Endodermal cell (in vitro differentiated cells): ENCODE measurements at regions not wholly inside any gene's neighbourhood (a gene's known extent, or its start where the extent isn't known, plus 50 kb on each side); places are given as distances from the start of the nearest gene placed in this dataset.

Experiments
- DNase-seq: peaks from one replicate; pipeline ENCODE4 v3.0.0-alpha.2; 2017
- H3K27ac ChIP-seq: 2 replicates; pipeline ENCODE4 v1.5.1; 2013; ENCODE audit warnings: mild to moderate bottlenecking, low read depth, low read length, moderate library complexity
- H3K27me3 ChIP-seq: 2 replicates; pipeline ENCODE4 v1.6.1; 2013; ENCODE audit warnings: mild to moderate bottlenecking, low read length, moderate library complexity; ENCODE audit not compliant: insufficient read depth, control insufficient read depth, poor library complexity, severe bottlenecking
- H3K36me3 ChIP-seq: 2 replicates; pipeline ENCODE4 v1.7.0; 2013; ENCODE audit warnings: mild to moderate bottlenecking, low read length, moderate library complexity; ENCODE audit not compliant: control insufficient read depth, insufficient read depth
- H3K4me1 ChIP-seq: one replicate; pipeline ENCODE4 v1.7.0; 2013; ENCODE audit warnings: low read length; ENCODE audit not compliant: control insufficient read depth, insufficient read depth
- H3K4me3 ChIP-seq: 2 replicates; pipeline ENCODE4 v1.5.1; 2013; ENCODE audit warnings: mild to moderate bottlenecking, low read length, moderate library complexity
- H3K9ac ChIP-seq: 2 replicates; pipeline ENCODE4 v1.6.1; 2013; ENCODE audit warnings: mild to moderate bottlenecking, low read length, moderate library complexity; ENCODE audit not compliant: poor library complexity, severe bottlenecking; ENCODE audit errors: extremely low read depth
- H3K9me3 ChIP-seq: 2 replicates; pipeline ENCODE4 v1.6.1; 2013; ENCODE audit warnings: mild to moderate bottlenecking, low read length, moderate library complexity; ENCODE audit not compliant: control insufficient read depth
- H3K27ac Mint-ChIP-seq: 2 replicates; pipeline ENCODE4 v1.8.0; 2020; ENCODE audit warnings: mixed read lengths
- H3K27me3 Mint-ChIP-seq: 2 replicates; pipeline ENCODE4 v1.8.0; 2021; ENCODE audit warnings: mild to moderate bottlenecking, mixed read lengths; ENCODE audit not compliant: insufficient read depth
- H3K36me3 Mint-ChIP-seq: 2 replicates; pipeline ENCODE4 v1.8.0; 2020; ENCODE audit warnings: low read depth, mixed read lengths
- H3K4me1 Mint-ChIP-seq: 2 replicates; pipeline ENCODE4 v1.8.0; 2020; ENCODE audit warnings: mixed read lengths
- H3K4me3 Mint-ChIP-seq: 2 replicates; pipeline ENCODE4 v1.8.0; 2020; ENCODE audit warnings: mild to moderate bottlenecking, moderate library complexity, mixed read lengths
- H3K9me3 Mint-ChIP-seq: 2 replicates; pipeline ENCODE4 v1.8.0; 2020; ENCODE audit warnings: mild to moderate bottlenecking, mixed read lengths
- WGBS, 2 experiments: methylation state at CpG; one replicate each; pipeline versions ENCODE4 v1.1.5 to v1.1.7; 2013; ENCODE audit warnings: missing lambda C conversion rate in 2 of 2, mixed read lengths in 1 of 2; ENCODE audit not compliant: insufficient coverage in 1 of 2, insufficient read length in 1 of 2; 5-methylcytosine and 5-hydroxymethylcytosine counted together
- TF ChIP-seq, protein P1 (sequence below): fragments of 200-600 bp; sonication (generic); conservative IDR thresholded peaks from 2 replicates; pipeline ENCODE4 v1.5.0; 2021; ENCODE audit warnings: antibody characterized with exemption, mild to moderate bottlenecking

GRCh38 chr22:47439643-47440265 is 677.3 kb downstream of the TBC1D22A start:
- Mint-ChIP-seq H3K9me3 (peaks cover 95% of the 10 kb centered on the region), H3K4me1 (no peaks in the 10 kb centered on the region), H3K4me3 (no peak overlapping the region), H3K36me3 (no peaks in the 10 kb centered on the region), H3K27ac (no peak overlapping the region), H3K27me3 (no peaks in the 10 kb centered on the region)
- Histone ChIP-seq H3K36me3 (no peaks in the 10 kb centered on the region), H3K4me1 (no peaks in the 10 kb centered on the region), H3K9me3 (peaks cover 74% of the 10 kb centered on the region), H3K4me3 (no peak overlapping the region), H3K9ac (no peak overlapping the region), H3K27ac (no peak overlapping the region), H3K27me3 (no peaks in the 10 kb centered on the region)
- DNase-seq: no peak
- TF ChIP-seq, protein P1, sequence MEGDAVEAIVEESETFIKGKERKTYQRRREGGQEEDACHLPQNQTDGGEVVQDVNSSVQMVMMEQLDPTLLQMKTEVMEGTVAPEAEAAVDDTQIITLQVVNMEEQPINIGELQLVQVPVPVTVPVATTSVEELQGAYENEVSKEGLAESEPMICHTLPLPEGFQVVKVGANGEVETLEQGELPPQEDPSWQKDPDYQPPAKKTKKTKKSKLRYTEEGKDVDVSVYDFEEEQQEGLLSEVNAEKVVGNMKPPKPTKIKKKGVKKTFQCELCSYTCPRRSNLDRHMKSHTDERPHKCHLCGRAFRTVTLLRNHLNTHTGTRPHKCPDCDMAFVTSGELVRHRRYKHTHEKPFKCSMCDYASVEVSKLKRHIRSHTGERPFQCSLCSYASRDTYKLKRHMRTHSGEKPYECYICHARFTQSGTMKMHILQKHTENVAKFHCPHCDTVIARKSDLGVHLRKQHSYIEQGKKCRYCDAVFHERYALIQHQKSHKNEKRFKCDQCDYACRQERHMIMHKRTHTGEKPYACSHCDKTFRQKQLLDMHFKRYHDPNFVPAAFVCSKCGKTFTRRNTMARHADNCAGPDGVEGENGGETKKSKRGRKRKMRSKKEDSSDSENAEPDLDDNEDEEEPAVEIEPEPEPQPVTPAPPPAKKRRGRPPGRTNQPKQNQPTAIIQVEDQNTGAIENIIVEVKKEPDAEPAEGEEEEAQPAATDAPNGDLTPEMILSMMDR: no peak
- 80 to 86% methylated on average over 4 to 17 of the region's 17 CpGs for WGBS, 2 experiments

GRCh38 chr22:47437636-47438035 is 675.2 kb downstream of the TBC1D22A start:
- H3K4me3 Mint-ChIP-seq: no peak overlapping the region
- 17% methylated on average over 2 to 3 of the region's 3 CpGs for WGBS, 2 experiments
- TF ChIP-seq, protein P1: no peak

GRCh38 chr22:47437110-47437509 is 674.7 kb downstream of the TBC1D22A start:
- Mint-ChIP-seq H3K36me3 (no peaks in the 10 kb centered on the region), H3K4me3 (no peak overlapping the region), H3K9me3 (peaks cover 94% of the 10 kb centered on the region), H3K27ac (no peak overlapping the region), H3K27me3 (no peaks in the 10 kb centered on the region), H3K4me1 (no peaks in the 10 kb centered on the region)
- DNase-seq: no peak
- Histone ChIP-seq H3K4me3 (no peak overlapping the region), H3K9ac (no peak overlapping the region), H3K9me3 (peaks cover 69% of the 10 kb centered on the region), H3K27me3 (no peaks in the 10 kb centered on the region), H3K36me3 (no peaks in the 10 kb centered on the region), H3K27ac (no peak overlapping the region), H3K4me1 (no peaks in the 10 kb centered on the region)
- TF ChIP-seq, protein P1: no peak
- WGBS, 2 experiments: 88 to 100% methylated on average over 1 to 2 of the region's 2 CpGs

More at GRCh38 chr22:47437636-47438035, 675.2 kb downstream of the TBC1D22A start:
- no peaks in the 10 kb centered on the region for H3K36me3 ChIP-seq
- H3K9ac ChIP-seq: no peak overlapping the region
- H3K9me3 Mint-ChIP-seq: peaks cover 95% of the 10 kb centered on the region
- no peaks in the 10 kb centered on the region for H3K4me1 Mint-ChIP-seq
- no peaks in the 10 kb centered on the region for H3K27me3 ChIP-seq
- H3K4me3 ChIP-seq: no peak overlapping the region
- no peak overlapping the region for H3K27ac ChIP-seq
- H3K4me1 ChIP-seq: no peaks in the 10 kb centered on the region
- H3K36me3 Mint-ChIP-seq: no peaks in the 10 kb centered on the region
- H3K27ac Mint-ChIP-seq: no peak overlapping the region
- no peak for DNase-seq
- peaks cover 74% of the 10 kb centered on the region for H3K9me3 ChIP-seq
- H3K27me3 Mint-ChIP-seq: no peaks in the 10 kb centered on the region
